ENCODE measurements at regions not wholly inside any gene's neighbourhood (a gene's known extent, or its start where the extent isn't known, plus 50 kb on each side); places are given as distances from the start of the nearest gene placed in this dataset.

DNA sequence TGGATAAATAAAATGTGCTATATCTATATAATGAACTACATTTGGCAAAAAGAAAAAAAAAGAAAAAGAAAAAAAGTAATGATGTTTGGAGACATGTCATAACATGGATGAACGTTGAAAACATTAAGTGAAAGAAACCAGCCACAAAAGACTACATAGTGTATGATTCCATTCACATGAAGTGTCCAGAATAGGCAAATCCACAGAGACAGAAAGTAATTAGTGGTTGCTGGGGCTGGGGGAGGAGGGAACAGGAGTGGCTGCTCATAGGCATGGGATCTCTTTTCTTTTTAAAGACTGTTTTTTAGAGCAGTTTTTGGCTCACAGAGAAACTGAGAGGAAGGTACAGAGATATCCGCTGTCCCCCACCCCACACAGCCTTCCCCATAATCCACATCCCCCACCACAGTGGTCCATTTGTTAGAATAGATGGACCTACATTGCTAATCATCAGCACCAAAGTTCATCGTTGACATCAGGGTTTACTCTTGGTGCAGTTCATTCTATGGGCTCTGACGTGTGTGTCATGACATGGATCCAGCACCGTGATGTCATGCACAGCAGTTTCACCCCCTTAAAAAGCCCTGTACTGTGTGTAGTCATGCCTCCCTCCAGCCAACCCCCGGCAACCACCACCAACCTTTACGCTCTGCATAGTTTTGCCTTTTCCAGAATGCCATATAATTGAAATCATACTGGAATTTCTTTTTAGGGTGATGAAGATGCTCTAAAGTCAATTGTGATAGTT, 240.9 kb upstream of the RREB1 start:
- TF ChIP-seq, protein P1, sequence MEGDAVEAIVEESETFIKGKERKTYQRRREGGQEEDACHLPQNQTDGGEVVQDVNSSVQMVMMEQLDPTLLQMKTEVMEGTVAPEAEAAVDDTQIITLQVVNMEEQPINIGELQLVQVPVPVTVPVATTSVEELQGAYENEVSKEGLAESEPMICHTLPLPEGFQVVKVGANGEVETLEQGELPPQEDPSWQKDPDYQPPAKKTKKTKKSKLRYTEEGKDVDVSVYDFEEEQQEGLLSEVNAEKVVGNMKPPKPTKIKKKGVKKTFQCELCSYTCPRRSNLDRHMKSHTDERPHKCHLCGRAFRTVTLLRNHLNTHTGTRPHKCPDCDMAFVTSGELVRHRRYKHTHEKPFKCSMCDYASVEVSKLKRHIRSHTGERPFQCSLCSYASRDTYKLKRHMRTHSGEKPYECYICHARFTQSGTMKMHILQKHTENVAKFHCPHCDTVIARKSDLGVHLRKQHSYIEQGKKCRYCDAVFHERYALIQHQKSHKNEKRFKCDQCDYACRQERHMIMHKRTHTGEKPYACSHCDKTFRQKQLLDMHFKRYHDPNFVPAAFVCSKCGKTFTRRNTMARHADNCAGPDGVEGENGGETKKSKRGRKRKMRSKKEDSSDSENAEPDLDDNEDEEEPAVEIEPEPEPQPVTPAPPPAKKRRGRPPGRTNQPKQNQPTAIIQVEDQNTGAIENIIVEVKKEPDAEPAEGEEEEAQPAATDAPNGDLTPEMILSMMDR (tag by site-specific recombination; IDR thresholded peaks at IDR 0.05), result no peak
- TF ChIP-seq KLF9 (tag by site-specific recombination; IDR thresholded peaks at IDR 0.05; ENCODE audit: low read depth) (no peak), ZNF302 (tag by site-specific recombination; IDR thresholded peaks at IDR 0.05; ENCODE audit: low read depth) (no peak), IKZF3 (tag by site-specific recombination; IDR thresholded peaks at IDR 0.05) (no peak), ZNF785 (tag by site-specific recombination; IDR thresholded peaks at IDR 0.05) (no peak), ZNF776 (tag by site-specific recombination; IDR thresholded peaks at IDR 0.05; ENCODE audit: borderline replicate concordance) (no peak), YY1 (tag by site-specific recombination; IDR thresholded peaks at IDR 0.05) (no peak)
- TF ChIP-seq, protein P2, sequence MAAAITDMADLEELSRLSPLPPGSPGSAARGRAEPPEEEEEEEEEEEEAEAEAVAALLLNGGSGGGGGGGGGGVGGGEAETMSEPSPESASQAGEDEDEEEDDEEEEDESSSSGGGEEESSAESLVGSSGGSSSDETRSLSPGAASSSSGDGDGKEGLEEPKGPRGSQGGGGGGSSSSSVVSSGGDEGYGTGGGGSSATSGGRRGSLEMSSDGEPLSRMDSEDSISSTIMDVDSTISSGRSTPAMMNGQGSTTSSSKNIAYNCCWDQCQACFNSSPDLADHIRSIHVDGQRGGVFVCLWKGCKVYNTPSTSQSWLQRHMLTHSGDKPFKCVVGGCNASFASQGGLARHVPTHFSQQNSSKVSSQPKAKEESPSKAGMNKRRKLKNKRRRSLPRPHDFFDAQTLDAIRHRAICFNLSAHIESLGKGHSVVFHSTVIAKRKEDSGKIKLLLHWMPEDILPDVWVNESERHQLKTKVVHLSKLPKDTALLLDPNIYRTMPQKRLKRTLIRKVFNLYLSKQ (tag by site-specific recombination; IDR thresholded peaks at IDR 0.05; ENCODE audit: borderline replicate concordance), result no peak

Data from HEK293 (cell line).